ENCODE measurements at regions not wholly inside any gene's neighbourhood (a gene's known extent, or its start where the extent isn't known, plus 50 kb on each side); places are given as distances from the start of the nearest gene placed in this dataset.

DNA sequence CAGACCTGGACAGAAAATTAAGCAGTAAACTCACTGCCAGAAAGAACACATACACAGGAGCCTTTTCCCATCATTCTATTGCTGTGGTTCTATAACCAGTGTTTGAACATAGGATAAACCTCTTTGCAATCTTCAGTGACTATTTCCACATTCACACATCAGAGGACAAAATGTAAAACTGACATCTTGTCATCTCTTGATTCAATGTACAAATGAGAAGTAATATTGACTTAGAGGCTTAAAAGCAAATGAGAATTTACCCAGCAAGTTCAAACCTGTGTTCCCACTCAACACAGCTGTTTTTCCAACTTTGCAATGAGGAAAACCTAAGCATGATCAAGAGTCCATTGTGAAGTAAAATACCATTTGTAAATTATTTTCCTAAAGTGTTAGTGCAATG is 307.1 kb upstream of the CPXCR1 start:
- Mint-ChIP-seq H3K4me3 (no peak overlapping the region), H3K9me3 (peaks cover 0 to 4% (median 0%) of the 10 kb centered on the region in 5 donors), H3K36me3 (no peaks in the 10 kb centered on the region), H3K27me3 (no peaks in the 10 kb centered on the region), H3K4me1 (no peaks in the 10 kb centered on the region), H3K27ac (no peak overlapping the region)
- Histone ChIP-seq H3K27me3 (ENCODE audit: insufficient read depth, low read length, poor library complexity, severe bottlenecking) (no peaks in the 10 kb centered on the region), H3K4me3 (ENCODE audit: low read length) (no peak overlapping the region), H3K9me3 (ENCODE audit: low read length) (no peaks in the 10 kb centered on the region), H3K4me1 (ENCODE audit: insufficient read depth, low read length) (no peaks in the 10 kb centered on the region), H3K27ac (ENCODE audit: low read depth, low read length) (no peak overlapping the region), H3K36me3 (ENCODE audit: insufficient read depth, low read length) (no peaks in the 10 kb centered on the region)
- ChIA-PET CTCF (no interaction called here), POLR2A (no interaction called here)
- no peak for DNase-seq

Data from CD8-positive, alpha-beta memory T cell (primary cell).